ENCODE measurements at regions not wholly inside any gene's neighbourhood (a gene's known extent, or its start where the extent isn't known, plus 50 kb on each side); places are given as distances from the start of the nearest gene placed in this dataset.

DNA sequence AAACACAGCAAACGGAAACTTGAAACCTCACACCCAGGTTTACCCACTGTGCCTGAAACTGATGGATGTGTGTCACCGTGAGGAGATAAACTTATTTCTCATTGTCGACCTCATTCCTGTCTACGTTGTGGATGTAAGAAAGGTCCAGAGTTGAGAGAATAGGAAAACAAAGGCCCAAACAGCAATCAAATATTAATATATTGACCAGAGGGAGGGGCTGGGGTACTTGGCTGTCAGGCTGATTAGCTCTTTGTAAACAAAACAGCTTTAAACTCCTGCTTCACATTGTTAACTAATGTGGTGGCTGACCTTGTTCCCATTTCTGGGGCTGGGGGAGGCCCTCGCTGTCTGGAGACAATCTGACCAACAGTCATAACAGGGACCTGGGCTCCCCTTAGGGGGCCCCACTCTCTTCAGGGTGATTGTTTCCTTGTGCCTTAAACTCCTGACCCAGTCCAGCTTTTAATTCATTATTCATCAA lies 937.6 kb downstream of the MCTP2 start:
- CTCF ChIA-PET, result no interaction called here
- Mint-ChIP-seq H3K4me3 (no peak overlapping the region), H3K9me3 (no peaks in the 10 kb centered on the region), H3K27me3 (no peaks in the 10 kb centered on the region), H3K36me3 (no peaks in the 10 kb centered on the region), H3K4me1 (no peaks in the 10 kb centered on the region), H3K27ac (no peak overlapping the region)
- DNase-seq, result no peak

GRCh38 chr15:95169541-95170459 lies 938.4 kb downstream of the MCTP2 start:
- CTCF ChIA-PET, result no interaction called here
- Mint-ChIP-seq H3K9me3 (no peaks in the 10 kb centered on the region), H3K27me3 (no peaks in the 10 kb centered on the region), H3K27ac (no peak overlapping the region), H3K4me3 (no peak overlapping the region), H3K36me3 (no peaks in the 10 kb centered on the region), H3K4me1 (no peaks in the 10 kb centered on the region)
- DNase-seq, result no peak

DNA sequence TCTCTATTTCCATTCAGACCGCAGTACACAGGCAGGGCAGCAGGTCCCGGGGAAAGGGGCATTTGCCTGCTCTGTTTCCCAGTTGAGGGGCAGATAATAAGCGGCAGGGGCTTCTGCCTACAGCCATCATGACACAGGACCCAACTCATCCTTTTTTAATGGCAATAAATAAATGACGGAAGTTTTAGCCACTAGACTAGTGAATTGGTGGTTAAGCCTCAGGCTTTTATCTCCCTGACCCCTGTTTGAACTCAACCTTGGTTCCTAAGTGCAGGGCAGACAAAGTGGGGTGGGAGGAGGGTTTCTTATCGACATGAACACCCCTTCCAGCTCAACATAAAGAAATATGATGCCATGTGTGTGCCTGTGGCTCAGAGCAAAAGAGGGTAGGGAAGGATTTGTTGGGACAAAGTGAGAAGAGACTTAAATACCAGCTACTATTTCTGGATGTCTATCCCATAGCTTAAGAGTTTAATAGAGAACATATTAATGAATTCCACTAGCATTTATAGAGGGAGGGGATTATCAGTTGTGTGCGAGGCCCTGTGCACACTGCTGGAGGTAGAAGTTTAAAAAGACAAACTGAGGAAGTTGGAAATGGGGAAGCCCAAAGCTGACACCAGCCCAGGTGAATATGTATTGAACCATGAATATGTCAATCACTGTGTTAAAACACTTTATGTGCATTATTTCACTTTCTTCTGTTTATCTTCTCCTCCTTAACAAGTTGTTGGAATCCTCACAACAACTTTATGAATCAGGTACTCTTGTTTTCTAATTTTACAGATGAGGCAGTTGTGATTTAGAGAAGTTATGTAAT lies 939.4 kb downstream of the MCTP2 start:
- Mint-ChIP-seq H3K4me1 (no peaks in the 10 kb centered on the region), H3K27ac (no peak overlapping the region), H3K36me3 (no peaks in the 10 kb centered on the region), H3K9me3 (no peaks in the 10 kb centered on the region), H3K27me3 (no peaks in the 10 kb centered on the region), H3K4me3 (no peak overlapping the region)
- CTCF ChIA-PET, result no interaction called here
- no peak for DNase-seq

GRCh38 chr15:95171564-95171963 lies 940.2 kb downstream of the MCTP2 start:
- CTCF ChIA-PET, result no interaction called here
- no peaks in the 10 kb centered on the region for H3K9me3 Mint-ChIP-seq
- no peaks in the 10 kb centered on the region for H3K4me1 Mint-ChIP-seq
- no peaks in the 10 kb centered on the region for H3K36me3 Mint-ChIP-seq
- H3K27ac Mint-ChIP-seq, result no peak overlapping the region
- no peaks in the 10 kb centered on the region for H3K27me3 Mint-ChIP-seq
- DNase-seq, result no peak
- no peak overlapping the region for H3K4me3 Mint-ChIP-seq

DNA sequence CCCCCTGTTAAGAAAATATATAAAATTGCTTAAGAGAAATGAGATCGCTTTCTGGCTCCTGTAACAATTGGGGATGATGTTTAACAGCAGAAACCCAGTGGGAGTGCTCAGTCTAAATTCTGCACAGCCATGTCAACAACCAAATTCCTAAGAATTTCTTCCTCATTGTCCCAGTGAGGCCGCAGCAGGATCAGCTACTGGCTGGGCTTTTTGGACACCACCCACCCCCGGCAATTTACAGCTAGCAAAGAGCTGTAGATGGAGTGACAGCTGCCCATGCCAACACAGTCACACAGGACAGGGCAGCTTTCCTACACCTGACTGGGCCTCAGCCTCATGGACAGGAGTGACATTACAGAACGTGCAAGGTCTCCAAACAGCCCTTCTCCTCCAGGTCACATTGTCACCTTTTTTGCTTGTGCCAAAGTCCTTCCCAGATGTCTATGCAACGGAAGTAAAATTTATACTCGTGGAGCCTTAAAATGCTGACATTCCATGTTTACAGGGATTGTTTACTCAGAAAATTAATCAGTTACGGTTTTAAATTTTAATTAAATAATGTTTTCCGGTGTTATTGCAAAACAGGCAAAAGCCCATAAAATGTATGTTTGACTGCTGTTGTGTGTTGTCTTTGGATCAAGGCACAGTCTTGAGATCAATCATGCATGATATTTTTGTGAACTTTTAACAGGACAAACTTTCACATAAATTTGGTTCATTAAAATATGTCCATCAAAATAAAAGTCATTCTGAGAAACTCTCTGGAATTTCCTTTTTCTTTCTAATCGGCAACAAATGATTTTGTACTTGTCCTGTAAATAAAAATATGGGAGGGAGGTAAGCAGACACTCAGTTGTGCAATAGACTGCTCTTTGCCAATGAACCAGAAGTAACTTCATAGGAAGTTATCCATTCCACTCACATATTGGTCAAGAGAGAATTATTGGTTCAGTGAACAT lies 943.2 kb downstream of the MCTP2 start:
- Mint-ChIP-seq H3K27ac (no peak overlapping the region), H3K4me1 (no peaks in the 10 kb centered on the region), H3K4me3 (no peak overlapping the region), H3K27me3 (no peaks in the 10 kb centered on the region), H3K9me3 (no peaks in the 10 kb centered on the region), H3K36me3 (no peaks in the 10 kb centered on the region)
- no peak for DNase-seq
- CTCF ChIA-PET, result no interaction called here

DNA sequence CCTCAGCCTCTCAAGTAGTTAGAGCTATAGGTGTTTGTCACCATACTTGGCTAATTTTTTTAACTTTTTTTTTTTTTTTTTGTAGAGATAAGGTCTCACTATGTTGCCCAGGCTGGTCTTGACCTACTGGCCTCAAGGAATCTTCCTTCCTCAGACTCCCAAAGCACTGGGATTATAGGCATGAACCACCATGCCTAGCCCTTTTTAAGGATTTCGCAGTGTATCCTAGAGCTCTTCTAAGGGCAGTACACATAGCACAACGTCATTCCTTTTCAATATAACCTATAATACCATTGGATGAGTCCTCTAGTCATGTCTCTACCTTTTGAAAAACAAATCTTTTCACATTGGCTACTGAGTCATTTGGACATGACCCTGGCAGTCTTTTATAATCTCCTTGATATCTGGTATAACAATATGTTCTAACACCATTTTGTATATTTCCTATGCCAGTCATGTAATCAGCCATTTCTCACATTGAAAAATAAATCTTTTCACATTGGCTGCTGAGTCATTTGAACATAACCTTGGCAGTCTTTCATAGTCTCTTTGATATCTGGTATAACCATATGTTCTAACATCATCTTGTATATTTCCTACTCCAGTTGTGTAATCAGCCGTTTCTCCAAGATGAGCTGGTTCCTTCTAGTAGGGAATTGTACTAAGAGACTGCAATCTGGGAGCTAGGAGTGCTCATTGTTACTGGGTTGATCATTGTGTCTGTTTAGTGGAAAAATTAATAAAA lies 944.7 kb downstream of the MCTP2 start:
- no peaks in the 10 kb centered on the region for H3K27me3 Mint-ChIP-seq
- no peaks in the 10 kb centered on the region for H3K36me3 Mint-ChIP-seq
- DNase-seq, result no peak
- H3K4me1 Mint-ChIP-seq, result no peaks in the 10 kb centered on the region
- H3K27ac Mint-ChIP-seq, result no peak overlapping the region
- H3K4me3 Mint-ChIP-seq, result no peak overlapping the region
- H3K9me3 Mint-ChIP-seq, result peaks cover 2% of the 10 kb centered on the region
- CTCF ChIA-PET, result no interaction called here

- DNase-seq, result no peak
- Mint-ChIP-seq H3K27ac (no peak overlapping the region), H3K4me1 (no peaks in the 10 kb centered on the region), H3K27me3 (no peaks in the 10 kb centered on the region), H3K4me3 (no peak overlapping the region), H3K36me3 (no peaks in the 10 kb centered on the region), H3K9me3 (peaks cover 2% of the 10 kb centered on the region)
- CTCF ChIA-PET, result no interaction called here
Observed at GRCh38 chr15:95176794-95177577, 945.6 kb downstream of the MCTP2 start.

DNA sequence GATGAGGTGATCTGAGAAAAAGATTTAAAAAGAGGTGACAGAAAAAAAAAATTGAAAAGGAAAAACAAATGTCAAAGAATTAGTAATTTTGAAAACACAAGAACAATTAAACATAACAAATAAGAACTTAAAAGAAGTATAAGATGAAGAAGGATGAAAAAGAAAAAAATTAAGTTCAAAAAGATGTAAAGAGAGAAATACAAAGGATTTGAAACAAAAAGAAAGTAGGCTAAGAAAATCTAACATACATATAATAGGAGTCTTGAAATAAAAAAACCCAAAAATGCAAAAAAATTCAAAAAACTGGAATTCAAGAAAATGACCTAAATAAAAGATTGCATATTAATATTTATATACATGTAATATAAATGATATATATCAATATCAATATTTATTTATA lies 949.2 kb downstream of the MCTP2 start:
- no peak for DNase-seq
- no peaks in the 10 kb centered on the region for H3K4me1 Mint-ChIP-seq
- no peaks in the 10 kb centered on the region for H3K27me3 Mint-ChIP-seq
- CTCF ChIA-PET, result no interaction called here
- H3K36me3 Mint-ChIP-seq, result no peaks in the 10 kb centered on the region
- H3K9me3 Mint-ChIP-seq, result peaks cover 2% of the 10 kb centered on the region
- no peak overlapping the region for H3K4me3 Mint-ChIP-seq
- H3K27ac Mint-ChIP-seq, result no peak overlapping the region

- no peak for DNase-seq
- Mint-ChIP-seq H3K27me3 (no peaks in the 10 kb centered on the region), H3K36me3 (no peaks in the 10 kb centered on the region), H3K27ac (no peak overlapping the region), H3K4me3 (no peak overlapping the region), H3K4me1 (no peaks in the 10 kb centered on the region), H3K9me3 (peaks cover 2% of the 10 kb centered on the region)
- CTCF ChIA-PET, result no interaction called here
Observed at GRCh38 chr15:95182091-95182490, 950.7 kb downstream of the MCTP2 start.

GRCh38 chr15:95192923-95193322 lies 961.6 kb downstream of the MCTP2 start:
- no peak overlapping the region for H3K4me3 Mint-ChIP-seq
- H3K4me1 Mint-ChIP-seq, result no peaks in the 10 kb centered on the region
- peaks cover 3% of the 10 kb centered on the region for H3K9me3 Mint-ChIP-seq
- H3K27me3 Mint-ChIP-seq, result no peaks in the 10 kb centered on the region
- DNase-seq, result no peak
- H3K36me3 Mint-ChIP-seq, result no peaks in the 10 kb centered on the region
- no peak overlapping the region for H3K27ac Mint-ChIP-seq
- CTCF ChIA-PET, result no interaction called here

DNA sequence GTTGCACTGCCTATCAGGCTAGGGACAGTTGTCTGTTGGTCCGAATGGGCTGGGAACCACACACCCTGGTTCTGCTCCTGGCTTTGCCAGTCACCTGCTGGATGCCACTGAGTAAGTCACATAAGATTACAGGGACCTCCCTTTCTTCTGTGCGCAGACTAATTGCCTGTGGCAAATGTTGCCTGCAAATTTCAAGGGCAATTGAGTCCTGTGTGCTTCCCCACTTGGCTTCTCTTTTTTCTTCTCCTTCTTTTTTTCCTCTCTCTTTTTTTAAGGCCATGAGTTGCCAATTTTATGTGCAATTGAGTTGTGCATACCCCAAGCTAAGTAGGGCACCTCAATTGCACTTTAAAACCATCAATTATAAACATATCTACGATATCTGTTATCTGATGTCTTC lies 963.4 kb downstream of the MCTP2 start:
- Mint-ChIP-seq H3K27ac (no peak overlapping the region), H3K4me1 (no peaks in the 10 kb centered on the region), H3K9me3 (no peaks in the 10 kb centered on the region), H3K36me3 (no peaks in the 10 kb centered on the region), H3K27me3 (no peaks in the 10 kb centered on the region), H3K4me3 (no peak overlapping the region)
- CTCF ChIA-PET, result no interaction called here
- DNase-seq, result no peak

- no peak overlapping the region for H3K4me3 Mint-ChIP-seq
- peaks cover 5% of the 10 kb centered on the region for H3K9me3 Mint-ChIP-seq
- no peak for DNase-seq
- CTCF ChIA-PET, result no interaction called here
- no peaks in the 10 kb centered on the region for H3K27me3 Mint-ChIP-seq
- no peak overlapping the region for H3K27ac Mint-ChIP-seq
- no peaks in the 10 kb centered on the region for H3K4me1 Mint-ChIP-seq
- H3K36me3 Mint-ChIP-seq, result no peaks in the 10 kb centered on the region
Observed at GRCh38 chr15:95196176-95196915, 965.0 kb downstream of the MCTP2 start.
